ENCODE measurements at regions not wholly inside any gene's neighbourhood (a gene's known extent, or its start where the extent isn't known, plus 50 kb on each side); places are given as distances from the start of the nearest gene placed in this dataset.

DNA sequence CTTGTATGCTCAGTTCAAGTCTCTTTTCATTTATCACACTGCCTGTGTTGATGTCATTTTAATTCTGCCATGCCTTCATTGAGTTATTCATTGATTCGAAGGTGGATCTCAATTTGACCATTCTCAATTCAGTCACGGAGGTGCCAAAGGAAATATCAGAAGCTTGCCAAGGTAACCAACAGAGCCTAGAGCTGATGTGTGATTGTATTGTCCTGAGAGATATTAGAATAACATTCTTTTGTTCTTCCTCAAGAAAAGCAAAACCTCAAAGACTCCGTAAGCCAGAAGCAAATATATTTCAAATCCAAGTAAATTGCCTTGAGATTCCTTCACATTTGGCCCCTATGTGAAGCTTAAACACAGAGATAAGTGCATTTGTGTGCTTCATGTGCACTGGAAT lies 345.3 kb downstream of the CXCL12 start:
- TF ChIP-seq, protein P1, sequence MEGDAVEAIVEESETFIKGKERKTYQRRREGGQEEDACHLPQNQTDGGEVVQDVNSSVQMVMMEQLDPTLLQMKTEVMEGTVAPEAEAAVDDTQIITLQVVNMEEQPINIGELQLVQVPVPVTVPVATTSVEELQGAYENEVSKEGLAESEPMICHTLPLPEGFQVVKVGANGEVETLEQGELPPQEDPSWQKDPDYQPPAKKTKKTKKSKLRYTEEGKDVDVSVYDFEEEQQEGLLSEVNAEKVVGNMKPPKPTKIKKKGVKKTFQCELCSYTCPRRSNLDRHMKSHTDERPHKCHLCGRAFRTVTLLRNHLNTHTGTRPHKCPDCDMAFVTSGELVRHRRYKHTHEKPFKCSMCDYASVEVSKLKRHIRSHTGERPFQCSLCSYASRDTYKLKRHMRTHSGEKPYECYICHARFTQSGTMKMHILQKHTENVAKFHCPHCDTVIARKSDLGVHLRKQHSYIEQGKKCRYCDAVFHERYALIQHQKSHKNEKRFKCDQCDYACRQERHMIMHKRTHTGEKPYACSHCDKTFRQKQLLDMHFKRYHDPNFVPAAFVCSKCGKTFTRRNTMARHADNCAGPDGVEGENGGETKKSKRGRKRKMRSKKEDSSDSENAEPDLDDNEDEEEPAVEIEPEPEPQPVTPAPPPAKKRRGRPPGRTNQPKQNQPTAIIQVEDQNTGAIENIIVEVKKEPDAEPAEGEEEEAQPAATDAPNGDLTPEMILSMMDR (IDR thresholded peaks at IDR 0.05) = no peak
- no peak for TF ChIP-seq POLR2A (IDR thresholded peaks at IDR 0.05)
